GM23338 (cell line): ENCODE measurements at regions not wholly inside any gene's neighbourhood (a gene's known extent, or its start where the extent isn't known, plus 50 kb on each side); places are given as distances from the start of the nearest gene placed in this dataset.

Source experiments
- ATAC-seq: fragments of 200-7000 bp; cut with Tn5 transposase; 3 replicates; pipeline ENCODE4 v1.9.1; 2020
- DNase-seq: peaks from one replicate; pipeline ENCODE4 v3.0.0-alpha.2; 2015; ENCODE audit warnings: low spot score
- H2AFZ ChIP-seq: fragments of 200-600 bp; sonication (generic); 2 replicates; pipeline ENCODE4 v1.8.0; 2016; ENCODE audit warnings: antibody characterized with exemption, mild to moderate bottlenecking, moderate library complexity
- H3F3A ChIP-seq: fragments of 200-600 bp; sonication (generic); replicated peaks from 2 replicates; pipeline ENCODE4 v1.8.0; 2017; ENCODE audit warnings: antibody characterized with exemption, mixed run types, low read depth
- H3K27ac ChIP-seq: fragments of 200-600 bp; sonication (generic); 2 replicates; pipeline ENCODE4 v1.6.1; 2016; ENCODE audit warnings: low read depth
- H3K27me3 ChIP-seq: fragments of 200-600 bp; sonication (generic); 2 replicates; pipeline ENCODE4 v1.8.0; 2016; ENCODE audit warnings: mild to moderate bottlenecking, mixed run types, moderate library complexity; ENCODE audit not compliant: insufficient read depth
- H3K36me3 ChIP-seq: fragments of 200-600 bp; sonication (generic); 2 replicates; pipeline ENCODE4 v1.8.0; 2016; ENCODE audit warnings: mild to moderate bottlenecking; ENCODE audit not compliant: insufficient read depth
- H3K4me1 ChIP-seq: fragments of 200-600 bp; sonication (generic); 2 replicates; pipeline ENCODE4 v1.8.0; 2016; ENCODE audit warnings: mild to moderate bottlenecking, moderate library complexity; ENCODE audit not compliant: insufficient read depth
- H3K4me2 ChIP-seq: fragments of 200-600 bp; sonication (generic); 2 replicates; pipeline ENCODE4 v1.7.1; 2017; ENCODE audit warnings: mixed run types
- H3K4me3 ChIP-seq: fragments of 200-600 bp; sonication (generic); 2 replicates; pipeline ENCODE4 v1.6.1; 2016; ENCODE audit warnings: mixed run types
- H3K79me2 ChIP-seq: fragments of 200-600 bp; sonication (generic); replicated peaks from 2 replicates; pipeline ENCODE4 v1.8.0; 2017; ENCODE audit warnings: mild to moderate bottlenecking; ENCODE audit not compliant: insufficient read depth
- H3K9me2 ChIP-seq: fragments of 200-600 bp; sonication (generic); 2 replicates; pipeline ENCODE4 v1.8.0; 2017; ENCODE audit not compliant: insufficient read depth
- H4K20me1 ChIP-seq: fragments of 200-600 bp; sonication (generic); replicated peaks from 2 replicates; pipeline ENCODE4 v1.8.0; 2017; ENCODE audit warnings: mild to moderate bottlenecking; ENCODE audit not compliant: insufficient read depth
- H3K27ac Mint-ChIP-seq: 2 replicates; pipeline ENCODE4 v1.8.0; 2020; ENCODE audit warnings: inconsistent platforms, mild to moderate bottlenecking, moderate library complexity, mixed read lengths
- H3K27me3 Mint-ChIP-seq: 3 replicates; pipeline ENCODE4 v1.8.0; 2022; ENCODE audit warnings: low read depth, mild to moderate bottlenecking, moderate library complexity, mixed read lengths, inconsistent platforms; ENCODE audit not compliant: insufficient read depth, poor library complexity
- H3K36me3 Mint-ChIP-seq: 3 replicates; pipeline ENCODE4 v1.8.0; 2021; ENCODE audit warnings: low read depth, mild to moderate bottlenecking, inconsistent platforms, moderate library complexity, mixed read lengths
- H3K4me1 Mint-ChIP-seq: 3 replicates; pipeline ENCODE4 v1.8.0; 2020; ENCODE audit warnings: mild to moderate bottlenecking, inconsistent platforms, mixed read lengths
- H3K4me3 Mint-ChIP-seq: 3 replicates; pipeline ENCODE4 v1.8.0; 2021; ENCODE audit warnings: moderate library complexity, mild to moderate bottlenecking, inconsistent platforms, mixed read lengths
- H3K9me3 Mint-ChIP-seq: 3 replicates; pipeline ENCODE4 v1.8.0; 2020; ENCODE audit warnings: moderate library complexity, mild to moderate bottlenecking, inconsistent platforms, mixed read lengths
- CTCF ChIP-seq, 2 experiments: fragments of 200-600 bp in 1 of 2; sonication (generic) in 1 of 2; conservative IDR thresholded peaks; 2 replicates each; pipeline versions ENCODE4 v1.5.1 to v1.6.1; 2016 to 2017; ENCODE audit warnings: antibody characterized with exemption in 2 of 2, low read depth in 2 of 2, mild to moderate bottlenecking in 2 of 2, moderate library complexity in 1 of 2
- ETS1 ChIP-seq: IDR thresholded peaks from 2 replicates; pipeline ENCODE4 v1.6.1; 2016; ENCODE audit warnings: antibody characterized with exemption
- EZH2phosphoT487 ChIP-seq: fragments of 200-600 bp; sonication (generic); IDR thresholded peaks from one replicate; pipeline ENCODE4 v1.8.1; 2018; ENCODE audit warnings: antibody characterized with exemption; ENCODE audit not compliant: unreplicated experiment
- JUNB ChIP-seq: IDR thresholded peaks from one replicate; pipeline ENCODE4 v1.6.1; 2016; ENCODE audit warnings: antibody characterized with exemption; ENCODE audit not compliant: unreplicated experiment
- REST ChIP-seq: IDR thresholded peaks from one replicate; pipeline ENCODE4 v1.6.1; 2018; ENCODE audit warnings: antibody characterized with exemption; ENCODE audit not compliant: unreplicated experiment
- ZNF331 ChIP-seq: fragments of 250-450 bp; sonication (Bioruptor Pico); IDR thresholded peaks from 2 replicates; pipeline ENCODE4 v1.5.0; 2020; ENCODE audit warnings: low read depth, mild to moderate bottlenecking, moderate library complexity
- ZNF462 ChIP-seq: fragments of 250-450 bp; sonication (Bioruptor Pico); IDR thresholded peaks from 2 replicates; pipeline ENCODE4 v1.5.0; 2020; ENCODE audit warnings: mild to moderate bottlenecking, moderate library complexity

- Histone ChIP-seq H3K9me2 (no peaks in the 10 kb centered on the region), H3K4me3 (no peak overlapping the region), H3K27me3 (no peaks in the 10 kb centered on the region), H4K20me1 (no peaks in the 10 kb centered on the region), H3F3A (no peaks in the 10 kb centered on the region), H3K4me1 (no peaks in the 10 kb centered on the region), H3K79me2 (no peaks in the 10 kb centered on the region), H2AFZ (no peak overlapping the region), H3K27ac (no peak overlapping the region), H3K36me3 (peaks cover 9% of the 10 kb centered on the region), H3K4me2 (no peak overlapping the region)
- Mint-ChIP-seq H3K27ac (no peak overlapping the region), H3K4me3 (no peak overlapping the region), H3K9me3 (peaks cover 84% of the 10 kb centered on the region), H3K4me1 (no peaks in the 10 kb centered on the region), H3K27me3 (no peaks in the 10 kb centered on the region), H3K36me3 (peaks cover 7% of the 10 kb centered on the region; the same call in 2 of the 3 replicates)
- DNase-seq (no peak), ATAC-seq (no peak)
- no peak for TF ChIP-seq EZH2phosphoT487
- no peak for TF ChIP-seq JUNB
- TF ChIP-seq CTCF (conservative IDR thresholded peaks at IDR 0.05; ENCODE audit: low read depth in 2 of 2): no peak
- TF ChIP-seq ZNF462 (CRISPR knock-in tag): no peak
- TF ChIP-seq ZNF331 (CRISPR knock-in tag): no peak
- TF ChIP-seq ETS1: no peak
- TF ChIP-seq REST: no peak
These were observed 710.6 kb downstream of the EDEM1 start for GRCh38 chr3:5898106-5898505.
